ENCODE measurements at regions not wholly inside any gene's neighbourhood (a gene's known extent, or its start where the extent isn't known, plus 50 kb on each side); places are given as distances from the start of the nearest gene placed in this dataset.

GRCh38 chr1:191851799-191852595 lies 306.3 kb upstream of the RGS18 start:
- DNase-seq, result peak; percentile 4

DNA sequence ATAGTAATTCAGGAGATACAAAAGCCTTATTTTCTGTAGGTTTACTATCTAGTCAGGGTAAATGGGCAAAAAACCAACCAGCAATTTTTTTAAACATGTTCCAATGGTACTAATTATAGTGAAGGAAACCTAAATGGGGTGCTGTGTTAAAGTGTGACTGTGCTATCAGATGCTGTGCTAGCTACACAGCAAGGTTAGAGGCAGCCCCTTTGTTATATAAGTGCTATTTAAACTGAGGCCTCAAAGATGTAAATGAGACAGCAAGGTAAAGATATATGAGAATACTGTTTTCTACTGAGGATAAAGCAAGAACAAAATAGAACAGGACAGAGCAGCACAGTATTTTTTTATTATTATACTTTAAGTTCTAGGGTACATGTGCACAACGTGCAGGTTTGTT lies 305.4 kb upstream of the RGS18 start:
- DNase-seq, result no peak

- no peak for DNase-seq
Measured at GRCh38 chr1:191857600-191857999, 300.7 kb upstream of the RGS18 start.

DNA sequence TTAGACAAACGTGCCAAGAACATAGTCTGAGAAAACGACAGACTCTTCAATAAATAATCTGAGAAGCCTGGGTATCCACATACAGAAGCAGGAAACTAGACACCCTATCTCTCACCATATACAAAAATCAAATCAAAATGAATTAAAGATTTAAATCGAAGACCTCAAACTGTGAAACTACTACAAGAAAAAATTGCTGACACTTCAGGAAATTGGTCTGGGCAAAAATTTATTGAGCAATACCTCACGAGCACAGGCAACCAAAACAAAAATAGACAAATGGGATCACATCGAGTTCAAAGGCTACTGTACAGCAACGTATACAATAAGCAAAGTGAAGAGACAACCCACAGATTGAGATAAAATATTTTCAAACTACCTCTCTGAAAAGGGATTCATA lies 292.8 kb upstream of the RGS18 start:
- no peak for DNase-seq

DNA sequence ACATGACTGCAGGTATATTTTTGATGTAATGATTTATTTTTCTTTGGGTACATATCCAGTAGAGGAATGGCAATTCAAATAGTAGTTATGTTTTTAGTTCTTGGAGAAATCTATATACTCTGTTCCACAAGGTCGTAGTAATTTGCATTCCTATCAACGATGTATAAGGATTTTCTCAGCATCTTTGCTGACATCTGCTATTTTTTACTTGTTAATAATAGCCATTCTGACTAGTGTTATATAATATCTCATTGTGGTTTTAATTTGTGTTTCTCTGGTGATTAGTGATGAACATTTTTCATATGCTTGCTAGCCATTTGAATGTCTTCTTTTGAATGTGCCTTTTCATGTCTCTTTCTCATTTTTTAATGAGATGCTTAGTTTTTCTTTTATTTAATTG lies 292.1 kb upstream of the RGS18 start:
- DNase-seq, result no peak

GRCh38 chr1:191869790-191870312 lies 288.4 kb upstream of the RGS18 start:
- DNase-seq, result no peak

GRCh38 chr1:191870490-191870889 lies 287.8 kb upstream of the RGS18 start:
- DNase-seq, result no peak

DNA sequence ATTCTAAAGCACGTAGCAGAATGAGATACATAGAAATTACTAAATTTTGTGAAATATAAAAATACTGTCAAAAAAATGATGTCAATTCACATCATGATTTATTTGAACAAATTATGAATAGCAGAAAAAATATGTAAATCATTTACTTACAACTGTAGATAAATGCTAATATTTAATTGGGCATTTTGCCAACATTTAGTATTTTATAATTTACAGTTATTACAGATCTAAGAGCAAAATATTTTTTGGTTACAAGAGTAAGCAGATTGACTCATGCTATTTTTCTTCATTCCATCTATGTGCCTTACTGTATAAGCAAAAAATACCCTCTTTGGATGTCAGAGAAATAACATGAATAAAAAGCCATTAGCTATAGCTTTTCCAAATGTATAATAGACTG lies 282.3 kb upstream of the RGS18 start:
- DNase-seq, result no peak

GRCh38 chr1:191876631-191877030 lies 281.6 kb upstream of the RGS18 start:
- no peak for DNase-seq

- DNase-seq, result no peak
Measured at GRCh38 chr1:191882870-191883269, 275.4 kb upstream of the RGS18 start.

- DNase-seq, result peak; percentile 12
Measured at GRCh38 chr1:191886977-191887376, 271.3 kb upstream of the RGS18 start.

DNA sequence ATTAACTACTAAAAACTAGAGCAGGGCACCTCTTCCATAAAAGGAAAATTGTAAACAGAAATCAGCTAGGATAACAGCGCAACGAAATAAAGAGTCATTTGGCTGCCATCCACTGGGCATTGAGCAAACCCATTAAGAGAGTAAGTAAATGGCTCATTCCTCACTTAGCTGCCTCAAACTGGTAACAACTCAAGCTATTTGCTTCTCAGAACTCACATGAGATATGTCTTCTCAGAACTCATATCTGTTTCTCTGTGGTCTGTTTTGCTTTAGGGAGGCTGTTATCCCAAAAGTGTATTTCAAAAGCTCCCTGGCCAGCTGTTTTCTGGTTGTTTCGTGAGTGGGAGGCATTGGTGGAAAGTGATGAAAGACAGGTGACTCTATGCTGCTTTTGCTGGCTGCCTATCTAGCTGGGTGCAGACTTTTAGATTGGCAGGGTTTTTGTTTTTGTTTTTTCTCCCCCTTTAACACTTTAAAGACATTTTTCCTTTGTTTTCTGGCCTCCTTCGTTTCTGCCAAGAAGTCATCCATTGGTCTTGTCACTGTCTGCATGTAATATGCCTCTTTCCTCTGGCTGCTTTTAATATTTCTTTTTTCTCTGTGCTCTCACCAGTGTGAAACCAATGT lies 269.2 kb upstream of the RGS18 start:
- no peak for DNase-seq

GRCh38 chr1:191889623-191890003 lies 268.6 kb upstream of the RGS18 start:
- no peak for DNase-seq

DNA sequence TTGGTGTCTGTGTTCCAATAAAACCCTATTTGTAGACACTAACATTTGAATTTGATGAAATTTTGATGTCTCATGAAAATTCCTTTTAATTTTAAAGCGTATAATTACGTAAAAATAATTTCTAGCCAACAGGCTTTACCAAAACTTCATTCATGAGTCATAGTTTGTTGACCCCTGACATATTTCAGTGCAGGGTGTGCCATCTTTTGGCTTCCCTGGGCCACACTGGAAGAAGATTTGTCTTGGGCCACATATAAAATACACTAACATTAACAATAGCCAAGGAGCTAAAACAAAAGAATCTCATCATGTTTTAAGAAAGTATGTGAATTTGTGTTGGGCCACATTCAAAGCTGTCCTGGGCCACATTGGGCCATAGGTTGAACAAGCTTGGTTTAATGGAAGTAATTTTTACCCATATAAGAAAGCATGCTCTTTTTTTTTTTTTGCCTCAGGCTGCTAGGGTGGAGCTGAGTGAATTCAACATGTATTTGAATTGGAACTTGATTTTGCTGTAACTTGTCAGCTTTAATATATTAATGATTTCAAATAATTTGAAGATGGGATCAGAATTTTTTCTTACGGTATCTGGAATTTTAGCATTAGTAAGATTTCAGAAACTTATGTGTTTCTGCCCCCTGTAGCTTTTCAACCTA lies 267.7 kb upstream of the RGS18 start:
- no peak for DNase-seq

DNA sequence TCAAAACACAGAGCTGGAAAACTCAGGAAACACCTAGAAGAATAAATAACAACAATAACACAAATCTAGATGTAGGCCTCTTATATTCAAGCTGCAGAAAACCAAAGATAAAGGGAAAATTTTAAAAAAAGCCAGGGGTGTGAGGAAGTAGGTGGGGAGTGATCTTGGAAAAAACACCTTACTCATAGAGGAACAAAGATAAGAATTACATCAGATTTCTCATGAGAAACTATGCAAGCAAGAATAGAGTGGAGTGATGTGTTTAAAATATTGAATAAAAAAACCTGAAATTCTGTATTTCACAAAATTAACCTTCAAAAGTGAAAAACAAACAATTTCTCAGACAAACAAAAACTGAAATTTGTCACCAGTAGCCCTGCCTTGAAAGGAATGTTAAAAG lies 265.5 kb upstream of the RGS18 start:
- no peak for DNase-seq

DNA sequence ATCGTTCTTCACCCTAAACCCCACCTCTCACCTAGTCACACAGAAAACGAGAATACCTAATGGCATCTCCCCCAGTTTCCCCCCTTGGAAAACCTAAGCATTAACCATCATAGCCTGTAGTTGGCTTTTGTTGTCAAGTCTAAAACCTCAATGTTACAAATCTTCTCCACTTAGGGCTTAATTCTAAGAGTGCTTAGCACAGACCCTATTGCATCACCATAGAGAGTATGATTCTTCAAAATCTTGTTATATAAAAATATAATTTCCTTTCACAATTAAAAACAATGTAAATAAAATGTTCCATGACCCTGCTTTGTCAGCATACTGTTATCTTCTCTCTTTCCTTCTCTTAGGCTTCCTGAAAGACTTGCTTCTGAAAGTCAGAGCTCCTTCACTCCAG lies 263.2 kb upstream of the RGS18 start:
- no peak for DNase-seq

DNA sequence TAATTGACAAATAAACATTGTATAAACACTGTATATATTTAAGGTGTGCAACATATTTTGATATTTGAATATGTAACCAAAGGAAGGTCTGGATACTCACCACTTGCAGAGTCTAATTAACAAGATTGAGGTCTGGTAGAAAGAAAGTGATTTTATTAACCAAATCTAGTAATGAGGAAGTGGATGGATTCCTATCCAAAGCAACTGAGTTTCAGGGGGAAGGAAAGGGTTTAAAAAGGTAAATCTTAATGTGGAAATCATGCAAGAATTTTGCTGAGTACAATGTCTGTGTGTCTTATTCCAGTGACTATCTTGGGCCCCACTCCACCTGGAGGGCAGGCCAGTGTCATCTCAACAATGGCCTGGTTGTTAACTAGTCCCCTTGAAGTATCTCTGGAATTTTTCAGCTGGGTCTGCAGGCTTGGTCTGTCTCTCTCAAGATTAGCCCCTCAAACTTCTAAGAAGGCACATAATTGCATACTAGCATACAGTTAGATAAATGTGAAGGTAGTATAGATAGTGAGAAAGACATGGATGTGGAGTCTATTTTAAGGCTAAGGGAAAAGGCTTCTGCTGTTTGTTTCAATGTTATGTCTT lies 262.7 kb upstream of the RGS18 start:
- DNase-seq, result no peak

DNA sequence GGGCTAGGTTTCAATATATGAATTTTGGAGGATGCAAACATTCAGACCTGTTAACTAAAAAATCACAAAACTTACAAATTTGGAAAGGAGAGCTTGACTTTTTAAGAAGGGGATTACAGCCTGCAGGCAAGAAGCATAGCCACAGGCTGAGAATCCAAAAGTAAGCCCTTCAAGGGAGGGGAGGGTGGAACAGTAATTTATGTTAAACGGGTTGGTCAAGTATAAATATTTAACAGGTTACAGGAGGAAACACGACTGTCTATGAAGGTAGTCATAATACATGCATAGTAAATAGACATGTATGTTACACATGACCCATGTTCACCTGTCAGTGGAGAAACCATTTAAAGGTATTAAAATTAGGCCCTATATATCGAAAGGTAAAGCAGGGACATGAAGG lies 261.1 kb upstream of the RGS18 start:
- no peak for DNase-seq

DNA sequence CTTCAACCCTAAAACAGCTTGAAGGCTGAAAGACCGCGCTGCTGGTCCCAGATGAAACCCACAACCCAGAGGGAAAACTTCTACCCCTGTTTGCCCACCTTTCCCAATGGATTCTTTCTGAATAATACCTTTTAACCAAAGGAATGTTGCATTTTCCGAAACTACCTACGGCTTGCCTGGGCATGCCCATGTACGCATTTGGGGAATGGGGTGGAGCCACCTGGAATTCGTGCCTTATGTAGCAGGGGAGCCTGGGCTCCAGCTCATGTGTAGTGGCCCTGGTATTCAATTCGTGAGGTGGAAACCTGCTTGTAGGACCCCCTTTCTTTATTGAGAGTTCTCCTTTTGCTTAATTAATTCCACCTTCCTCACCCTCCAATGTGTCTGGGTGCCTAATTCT lies 256.6 kb upstream of the RGS18 start:
- DNase-seq, result no peak

DNA sequence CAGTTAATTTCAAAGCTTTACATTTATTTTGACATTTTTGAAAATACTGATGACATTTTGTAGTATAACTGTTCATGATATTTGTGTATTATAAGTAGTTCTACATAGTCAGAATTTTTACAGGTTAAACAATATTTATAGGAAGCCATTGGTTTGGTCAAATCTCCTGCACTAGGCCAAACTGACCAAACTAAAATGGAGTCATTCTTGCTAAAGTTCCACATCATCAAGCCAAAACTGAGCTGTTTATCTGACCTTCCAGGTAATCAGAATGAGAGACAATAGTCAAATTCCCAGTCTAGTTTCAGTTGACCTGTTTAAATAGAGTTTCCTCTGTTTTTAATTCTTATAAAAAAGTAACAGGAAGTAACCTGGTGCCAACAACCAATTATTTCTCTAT lies 253.3 kb upstream of the RGS18 start:
- no peak for DNase-seq

- DNase-seq, result no peak
Measured at GRCh38 chr1:191905781-191906180, 252.5 kb upstream of the RGS18 start.

DNA sequence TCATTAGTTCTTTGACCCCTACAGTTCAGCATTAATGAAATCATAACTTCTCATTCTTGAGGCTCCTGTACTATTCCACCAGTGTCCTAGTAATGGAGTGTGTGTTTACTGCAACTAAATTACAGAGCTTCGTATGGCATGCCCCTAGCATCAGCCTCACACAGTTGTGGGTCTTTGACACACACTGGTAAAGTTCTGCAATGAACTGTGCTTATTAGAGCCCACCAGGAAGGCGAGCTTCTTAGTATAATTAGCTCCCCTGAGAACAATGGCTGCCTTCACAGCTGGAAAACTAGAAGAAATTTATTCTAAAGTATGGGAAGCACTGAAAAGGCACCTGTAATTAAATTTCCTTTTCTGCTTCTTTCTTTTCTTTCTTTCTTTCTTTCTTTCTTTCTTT lies 251.1 kb upstream of the RGS18 start:
- DNase-seq, result no peak

DNA sequence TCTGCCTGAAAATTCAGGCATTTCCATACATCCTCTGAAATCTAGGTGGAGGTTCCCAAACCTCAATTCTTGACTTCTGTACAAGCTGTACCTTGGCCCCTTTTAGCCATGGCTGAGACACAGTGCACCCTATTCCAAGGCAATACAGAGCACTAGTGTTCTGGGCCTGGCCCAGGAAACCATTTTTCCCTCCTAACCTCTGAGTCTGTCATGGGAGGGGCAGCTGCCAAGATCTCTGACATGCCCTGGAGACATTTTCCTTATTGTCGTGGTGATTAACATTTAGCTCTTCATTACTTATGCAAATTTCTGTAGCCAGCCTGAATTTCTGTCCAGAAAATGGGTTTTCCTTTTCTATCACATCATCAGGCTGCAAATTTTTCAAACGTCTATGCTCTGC lies 248.0 kb upstream of the RGS18 start:
- DNase-seq, result no peak

- no peak for DNase-seq
Measured at GRCh38 chr1:191912517-191912916, 245.7 kb upstream of the RGS18 start.
